Aorta (tissue), 5 donors: ENCODE measurements at regions not wholly inside any gene's neighbourhood (a gene's known extent, or its start where the extent isn't known, plus 50 kb on each side); places are given as distances from the start of the nearest gene placed in this dataset.

Experiments
- ATAC-seq: fragments of 200-7000 bp; cut with Tn5 transposase; one replicate; pipeline ENCODE4 v1.9.1; 2022; ENCODE audit warnings: moderate library complexity; ENCODE audit not compliant: low FRiP score
- DNase-seq, 2 donors: peaks; one replicate each; pipeline ENCODE4 v3.0.0-alpha.2; 2020
- H3K27ac ChIP-seq, 2 donors: one replicate each; pipeline ENCODE4 v1.5.1; 2013; ENCODE audit warnings: low read length in 2 of 2, mild to moderate bottlenecking in 2 of 2, moderate library complexity in 2 of 2, control low read depth in 1 of 2, inconsistent platforms in 1 of 2, low read depth in 1 of 2
- H3K27me3 ChIP-seq, 2 donors: one replicate each; pipeline ENCODE4 v1.6.1; 2013; ENCODE audit warnings: control low read depth in 1 of 2, low read length in 1 of 2, mild to moderate bottlenecking in 1 of 2, moderate library complexity in 1 of 2; ENCODE audit not compliant: insufficient read depth in 2 of 2, control insufficient read depth in 1 of 2
- H3K36me3 ChIP-seq, 2 donors: one replicate each; pipeline ENCODE4 v1.6.1; 2013; ENCODE audit warnings: control low read depth in 1 of 2, low read length in 1 of 2, mild to moderate bottlenecking in 1 of 2; ENCODE audit not compliant: insufficient read depth in 2 of 2, control insufficient read depth in 1 of 2
- H3K4me1 ChIP-seq, 2 donors: one replicate each; pipeline ENCODE4 v1.6.1; 2013; ENCODE audit warnings: low read length in 2 of 2, control low read depth in 1 of 2, mild to moderate bottlenecking in 1 of 2, moderate library complexity in 1 of 2; ENCODE audit not compliant: insufficient read depth in 2 of 2, control insufficient read depth in 1 of 2
- H3K4me3 ChIP-seq, 2 donors: one replicate each; pipeline ENCODE4 v1.5.1; 2013; ENCODE audit warnings: low read length in 2 of 2, control low read depth in 1 of 2, mild to moderate bottlenecking in 1 of 2
- H3K9me3 ChIP-seq: one replicate; pipeline ENCODE4 v1.6.1; 2013; ENCODE audit warnings: mild to moderate bottlenecking, low read length; ENCODE audit not compliant: control insufficient read depth
- WGBS, 2 donors: extraction: QIAGEN DNeasy Blood & Tissue Kit; methylation state at CpG; one replicate each; pipeline ENCODE4 v1.1.7; 2013; 5-methylcytosine and 5-hydroxymethylcytosine counted together
- intact Hi-C, 2 donors: fragments of 100-400 bp; cut with DNase I; formaldehyde crosslinking; loops; one replicate each; pipeline versions ENCODE4 v1.14.2 to v1.15.0; 2022
- donor health status: healthy with polysubstance abuse.
- donor health status: Bipolar disorder and iron deficiency.
- donor health status: DM: no; HTN: no; CAD: no.
- donor health status: DM: no; HTN: no; CAD: no.
- donor health status: DM: yes; HTN: yes; CAD: no.

GRCh38 chr20:10876558-10876957 lies 202.8 kb upstream of the JAG1 start:
- no peak overlapping the region for H3K27ac ChIP-seq

GRCh38 chr20:10877342-10877741 lies 203.5 kb upstream of the JAG1 start:
- peak; percentile 75 for ATAC-seq
- no peaks in the 10 kb centered on the region for H3K9me3 ChIP-seq
- no peak overlapping the region for H3K4me3 ChIP-seq
- H3K27me3 ChIP-seq = no peaks in the 10 kb centered on the region
- peak; percentile 67 to 74 for DNase-seq
- H3K36me3 ChIP-seq = no peaks in the 10 kb centered on the region
- no peak overlapping the region for H3K27ac ChIP-seq
- WGBS, 2 donors = 80 to 87% methylated on average over 3 of the region's 3 CpGs
- peaks cover 0 to 2% of the 10 kb centered on the region in 2 donors for H3K4me1 ChIP-seq
- intact Hi-C loops = no loop called here

More at GRCh38 chr20:10876558-10876957, 202.8 kb upstream of the JAG1 start:
- Histone ChIP-seq H3K4me1 (peaks cover 0 to 2% of the 10 kb centered on the region in 2 donors), H3K4me3 (no peak overlapping the region), H3K27me3 (no peaks in the 10 kb centered on the region), H3K9me3 (no peaks in the 10 kb centered on the region), H3K36me3 (no peaks in the 10 kb centered on the region)
- intact Hi-C loops = no loop called here
- ATAC-seq (peak; percentile 76), DNase-seq (no peak)
- WGBS, 2 donors = 4 to 5% methylated on average over 1 of the region's 1 CpG

GRCh38 chr20:10883166-10883565 lies 209.4 kb upstream of the JAG1 start:
- Histone ChIP-seq H3K27me3 (no peaks in the 10 kb centered on the region), H3K4me1 (no peaks in the 10 kb centered on the region), H3K4me3 (no peak overlapping the region), H3K27ac (no peak overlapping the region), H3K9me3 (no peaks in the 10 kb centered on the region), H3K36me3 (no peaks in the 10 kb centered on the region)
- DNase-seq = no peak
- ATAC-seq = no peak
- intact Hi-C loops = no loop called here
- 96 to 97% methylated on average over 3 of the region's 3 CpGs for WGBS, 2 donors

GRCh38 chr20:10893321-10893720 lies 219.5 kb upstream of the JAG1 start:
- H3K36me3 ChIP-seq = no peaks in the 10 kb centered on the region
- H3K9me3 ChIP-seq = peaks cover 2% of the 10 kb centered on the region
- WGBS, 2 donors = 98 to 100% methylated on average over 3 of the region's 3 CpGs
- H3K27me3 ChIP-seq = no peaks in the 10 kb centered on the region
- no peak for DNase-seq
- no peak for ATAC-seq
- no peak overlapping the region for H3K4me3 ChIP-seq
- H3K4me1 ChIP-seq = no peaks in the 10 kb centered on the region
- no peak overlapping the region for H3K27ac ChIP-seq
- intact Hi-C loops = no loop called here

- Histone ChIP-seq H3K4me3 (no peak overlapping the region), H3K27ac (no peak overlapping the region), H3K36me3 (no peaks in the 10 kb centered on the region), H3K27me3 (no peaks in the 10 kb centered on the region), H3K9me3 (no peaks in the 10 kb centered on the region), H3K4me1 (no peaks in the 10 kb centered on the region)
- intact Hi-C loops = no loop called here
- DNase-seq (no peak), ATAC-seq (no peak)
- WGBS, 2 donors = 91 to 96% methylated on average over 1 of the region's 1 CpG
These were observed 223.5 kb upstream of the JAG1 start for GRCh38 chr20:10897336-10897735.

GRCh38 chr20:10898552-10898951 lies 224.8 kb upstream of the JAG1 start:
- no peaks in the 10 kb centered on the region for H3K9me3 ChIP-seq
- ATAC-seq (no peak), DNase-seq (no peak)
- H3K4me3 ChIP-seq = no peak overlapping the region
- 75 to 81% methylated on average over 1 of the region's 1 CpG for WGBS, 2 donors
- no peaks in the 10 kb centered on the region for H3K27me3 ChIP-seq
- no peaks in the 10 kb centered on the region for H3K36me3 ChIP-seq
- H3K27ac ChIP-seq = no peak overlapping the region
- H3K4me1 ChIP-seq = no peaks in the 10 kb centered on the region
- intact Hi-C loops = no loop called here

- intact Hi-C loops = loop anchor here in 1 of 2 donors (10.0 kb wide), 1 partner anchor 373 kb away; no protein-coding TSS in a partner anchor
- WGBS, 2 donors = 31 to 42% methylated on average over 1 of the region's 1 CpG
- no peaks in the 10 kb centered on the region for H3K4me1 ChIP-seq
- no peak for ATAC-seq
- no peaks in the 10 kb centered on the region for H3K36me3 ChIP-seq
- no peaks in the 10 kb centered on the region for H3K27me3 ChIP-seq
- H3K9me3 ChIP-seq = no peaks in the 10 kb centered on the region
- no peak overlapping the region for H3K27ac ChIP-seq
- H3K4me3 ChIP-seq = no peak overlapping the region
- no peak for DNase-seq
These were observed 228.4 kb upstream of the JAG1 start for GRCh38 chr20:10902174-10902573.

GRCh38 chr20:10902576-10903282 lies 228.9 kb upstream of the JAG1 start:
- Histone ChIP-seq H3K36me3 (no peaks in the 10 kb centered on the region), H3K4me1 (no peaks in the 10 kb centered on the region), H3K4me3 (no peak overlapping the region), H3K27ac (no peak overlapping the region), H3K9me3 (no peaks in the 10 kb centered on the region), H3K27me3 (no peaks in the 10 kb centered on the region)
- intact Hi-C loops = loop anchor here in 1 of 2 donors (10.0 kb wide), 1 partner anchor 372 kb away; no protein-coding TSS in a partner anchor
- no peak for DNase-seq
- ATAC-seq = peak; percentile 75
- WGBS, 2 donors = 3 to 6% methylated on average over 1 of the region's 1 CpG

GRCh38 chr20:10906834-10907233 lies 233.0 kb upstream of the JAG1 start:
- ATAC-seq = no peak
- Histone ChIP-seq H3K9me3 (no peaks in the 10 kb centered on the region), H3K4me1 (peaks cover 0 to 3% of the 10 kb centered on the region in 2 donors), H3K27me3 (no peaks in the 10 kb centered on the region), H3K4me3 (no peak overlapping the region), H3K36me3 (no peaks in the 10 kb centered on the region), H3K27ac (no peak overlapping the region)
- no peak for DNase-seq
- WGBS, 2 donors = 97 to 100% methylated on average over 2 of the region's 2 CpGs
- intact Hi-C loops = loop anchor here in 1 of 2 donors (10.0 kb wide), 1 partner anchor 368 kb away; no protein-coding TSS in a partner anchor
